Endodermal cell (in vitro differentiated cells): ENCODE measurements at regions not wholly inside any gene's neighbourhood (a gene's known extent, or its start where the extent isn't known, plus 50 kb on each side); places are given as distances from the start of the nearest gene placed in this dataset.

Experiments
- DNase-seq: peaks from one replicate; pipeline ENCODE4 v3.0.0-alpha.2; 2017
- H3K27ac ChIP-seq: 2 replicates; pipeline ENCODE4 v1.5.1; 2013; ENCODE audit warnings: mild to moderate bottlenecking, low read depth, low read length, moderate library complexity
- H3K27me3 ChIP-seq: 2 replicates; pipeline ENCODE4 v1.6.1; 2013; ENCODE audit warnings: mild to moderate bottlenecking, low read length, moderate library complexity; ENCODE audit not compliant: insufficient read depth, control insufficient read depth, poor library complexity, severe bottlenecking
- H3K36me3 ChIP-seq: 2 replicates; pipeline ENCODE4 v1.7.0; 2013; ENCODE audit warnings: mild to moderate bottlenecking, low read length, moderate library complexity; ENCODE audit not compliant: control insufficient read depth, insufficient read depth
- H3K4me1 ChIP-seq: one replicate; pipeline ENCODE4 v1.7.0; 2013; ENCODE audit warnings: low read length; ENCODE audit not compliant: control insufficient read depth, insufficient read depth
- H3K4me3 ChIP-seq: 2 replicates; pipeline ENCODE4 v1.5.1; 2013; ENCODE audit warnings: mild to moderate bottlenecking, low read length, moderate library complexity
- H3K9ac ChIP-seq: 2 replicates; pipeline ENCODE4 v1.6.1; 2013; ENCODE audit warnings: mild to moderate bottlenecking, low read length, moderate library complexity; ENCODE audit not compliant: poor library complexity, severe bottlenecking; ENCODE audit errors: extremely low read depth
- H3K9me3 ChIP-seq: 2 replicates; pipeline ENCODE4 v1.6.1; 2013; ENCODE audit warnings: mild to moderate bottlenecking, low read length, moderate library complexity; ENCODE audit not compliant: control insufficient read depth
- H3K27ac Mint-ChIP-seq: 2 replicates; pipeline ENCODE4 v1.8.0; 2020; ENCODE audit warnings: mixed read lengths
- H3K27me3 Mint-ChIP-seq: 2 replicates; pipeline ENCODE4 v1.8.0; 2021; ENCODE audit warnings: mild to moderate bottlenecking, mixed read lengths; ENCODE audit not compliant: insufficient read depth
- H3K36me3 Mint-ChIP-seq: 2 replicates; pipeline ENCODE4 v1.8.0; 2020; ENCODE audit warnings: low read depth, mixed read lengths
- H3K4me1 Mint-ChIP-seq: 2 replicates; pipeline ENCODE4 v1.8.0; 2020; ENCODE audit warnings: mixed read lengths
- H3K4me3 Mint-ChIP-seq: 2 replicates; pipeline ENCODE4 v1.8.0; 2020; ENCODE audit warnings: mild to moderate bottlenecking, moderate library complexity, mixed read lengths
- H3K9me3 Mint-ChIP-seq: 2 replicates; pipeline ENCODE4 v1.8.0; 2020; ENCODE audit warnings: mild to moderate bottlenecking, mixed read lengths
- WGBS, 2 experiments: methylation state at CpG; one replicate each; pipeline versions ENCODE4 v1.1.5 to v1.1.7; 2013; ENCODE audit warnings: missing lambda C conversion rate in 2 of 2, mixed read lengths in 1 of 2; ENCODE audit not compliant: insufficient coverage in 1 of 2, insufficient read length in 1 of 2; 5-methylcytosine and 5-hydroxymethylcytosine counted together
- TF ChIP-seq, protein P1 (sequence below): fragments of 200-600 bp; sonication (generic); conservative IDR thresholded peaks from 2 replicates; pipeline ENCODE4 v1.5.0; 2021; ENCODE audit warnings: antibody characterized with exemption, mild to moderate bottlenecking

DNA sequence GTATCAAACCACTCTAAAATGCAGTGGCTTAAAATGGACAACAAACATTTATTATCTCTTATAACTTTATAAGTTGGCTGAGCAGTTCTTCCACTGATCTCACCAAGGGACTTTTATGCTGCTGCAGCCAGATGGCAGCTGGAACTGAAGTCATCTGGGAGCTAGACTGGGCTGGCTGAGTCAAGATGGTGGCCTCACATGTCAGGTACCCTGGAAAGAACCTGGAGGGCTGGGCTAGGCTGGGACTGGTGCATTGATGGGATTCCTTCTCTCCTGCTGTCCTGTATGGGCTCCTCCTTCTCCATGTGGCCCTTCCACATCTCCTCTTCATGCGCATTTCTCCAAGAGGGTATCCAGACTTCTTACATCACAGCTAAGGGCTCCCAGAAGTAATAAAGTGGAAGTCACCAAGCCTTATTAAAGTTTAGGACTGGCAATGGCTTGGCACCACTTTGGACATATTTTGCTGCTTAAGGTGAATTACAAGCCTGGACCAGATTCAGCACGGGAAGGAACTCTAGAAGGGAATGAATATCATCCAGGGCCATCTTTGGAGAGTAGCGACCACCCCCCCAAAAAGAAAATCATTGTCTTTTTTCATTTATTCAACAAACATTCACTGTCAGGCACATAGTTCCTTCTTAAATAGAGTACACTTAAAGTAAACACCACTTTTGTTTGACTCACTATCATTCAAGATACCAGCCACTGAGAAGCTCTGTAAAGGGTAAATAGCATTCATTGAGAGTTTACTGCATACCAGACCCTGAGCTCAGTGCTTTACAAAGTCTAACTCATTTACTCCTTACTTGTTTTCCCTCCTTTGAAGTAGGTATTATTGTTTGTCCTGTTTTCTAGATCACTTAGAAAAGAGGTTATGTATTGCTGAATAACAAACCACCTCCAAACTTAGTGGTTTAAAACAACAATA is 138.0 kb downstream of the ZFP36L2 start:
- Histone ChIP-seq H3K27me3 (no peaks in the 10 kb centered on the region), H3K9me3 (peaks cover 21% of the 10 kb centered on the region), H3K27ac (no peak overlapping the region), H3K4me3 (peak overlapping the region; percentile 16), H3K9ac (no peak overlapping the region), H3K36me3 (no peaks in the 10 kb centered on the region), H3K4me1 (peaks cover 24% of the 10 kb centered on the region)
- TF ChIP-seq, protein P1, sequence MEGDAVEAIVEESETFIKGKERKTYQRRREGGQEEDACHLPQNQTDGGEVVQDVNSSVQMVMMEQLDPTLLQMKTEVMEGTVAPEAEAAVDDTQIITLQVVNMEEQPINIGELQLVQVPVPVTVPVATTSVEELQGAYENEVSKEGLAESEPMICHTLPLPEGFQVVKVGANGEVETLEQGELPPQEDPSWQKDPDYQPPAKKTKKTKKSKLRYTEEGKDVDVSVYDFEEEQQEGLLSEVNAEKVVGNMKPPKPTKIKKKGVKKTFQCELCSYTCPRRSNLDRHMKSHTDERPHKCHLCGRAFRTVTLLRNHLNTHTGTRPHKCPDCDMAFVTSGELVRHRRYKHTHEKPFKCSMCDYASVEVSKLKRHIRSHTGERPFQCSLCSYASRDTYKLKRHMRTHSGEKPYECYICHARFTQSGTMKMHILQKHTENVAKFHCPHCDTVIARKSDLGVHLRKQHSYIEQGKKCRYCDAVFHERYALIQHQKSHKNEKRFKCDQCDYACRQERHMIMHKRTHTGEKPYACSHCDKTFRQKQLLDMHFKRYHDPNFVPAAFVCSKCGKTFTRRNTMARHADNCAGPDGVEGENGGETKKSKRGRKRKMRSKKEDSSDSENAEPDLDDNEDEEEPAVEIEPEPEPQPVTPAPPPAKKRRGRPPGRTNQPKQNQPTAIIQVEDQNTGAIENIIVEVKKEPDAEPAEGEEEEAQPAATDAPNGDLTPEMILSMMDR: no peak
- 75 to 89% methylated on average over 1 to 3 of the region's 3 CpGs for WGBS, 2 experiments
- Mint-ChIP-seq H3K27ac (peak overlapping the region; percentile 88), H3K4me1 (peaks cover 44% of the 10 kb centered on the region), H3K36me3 (peaks cover 6% of the 10 kb centered on the region), H3K27me3 (no peaks in the 10 kb centered on the region), H3K4me3 (no peak overlapping the region), H3K9me3 (peaks cover 28% of the 10 kb centered on the region)
- DNase-seq: no peak

DNA sequence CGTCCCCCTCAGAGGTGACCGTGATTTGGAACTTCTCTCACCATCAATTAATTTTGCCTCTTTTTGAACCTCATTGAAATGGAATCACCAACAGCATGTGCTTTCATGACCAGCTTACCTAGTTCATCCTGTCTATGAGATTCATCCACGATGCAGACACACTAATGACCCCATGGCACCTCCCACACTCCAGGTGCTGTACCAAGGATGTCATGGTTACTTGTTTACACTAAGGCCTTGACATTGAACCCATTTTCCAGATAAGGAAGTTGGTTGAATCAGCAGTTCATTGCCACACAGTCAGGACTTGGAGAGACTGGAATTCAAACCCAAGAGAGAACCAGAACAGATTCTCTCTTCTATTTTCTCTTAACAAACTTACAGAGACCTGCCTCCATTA is 139.0 kb downstream of the ZFP36L2 start:
- Mint-ChIP-seq H3K9me3 (peaks cover 25% of the 10 kb centered on the region), H3K4me3 (no peak overlapping the region), H3K36me3 (peaks cover 6% of the 10 kb centered on the region), H3K27me3 (no peaks in the 10 kb centered on the region), H3K4me1 (peaks cover 48% of the 10 kb centered on the region), H3K27ac (no peak overlapping the region)
- no peaks in the 10 kb centered on the region for H3K36me3 ChIP-seq
- TF ChIP-seq, protein P1: no peak
- peaks cover 22% of the 10 kb centered on the region for H3K4me1 ChIP-seq
- no peak overlapping the region for H3K9ac ChIP-seq
- WGBS, 2 experiments: 89 to 100% methylated on average over 3 of the region's 3 CpGs
- no peak overlapping the region for H3K4me3 ChIP-seq
- DNase-seq: no peak
- H3K9me3 ChIP-seq: peaks cover 21% of the 10 kb centered on the region
- no peaks in the 10 kb centered on the region for H3K27me3 ChIP-seq
- H3K27ac ChIP-seq: no peak overlapping the region

DNA sequence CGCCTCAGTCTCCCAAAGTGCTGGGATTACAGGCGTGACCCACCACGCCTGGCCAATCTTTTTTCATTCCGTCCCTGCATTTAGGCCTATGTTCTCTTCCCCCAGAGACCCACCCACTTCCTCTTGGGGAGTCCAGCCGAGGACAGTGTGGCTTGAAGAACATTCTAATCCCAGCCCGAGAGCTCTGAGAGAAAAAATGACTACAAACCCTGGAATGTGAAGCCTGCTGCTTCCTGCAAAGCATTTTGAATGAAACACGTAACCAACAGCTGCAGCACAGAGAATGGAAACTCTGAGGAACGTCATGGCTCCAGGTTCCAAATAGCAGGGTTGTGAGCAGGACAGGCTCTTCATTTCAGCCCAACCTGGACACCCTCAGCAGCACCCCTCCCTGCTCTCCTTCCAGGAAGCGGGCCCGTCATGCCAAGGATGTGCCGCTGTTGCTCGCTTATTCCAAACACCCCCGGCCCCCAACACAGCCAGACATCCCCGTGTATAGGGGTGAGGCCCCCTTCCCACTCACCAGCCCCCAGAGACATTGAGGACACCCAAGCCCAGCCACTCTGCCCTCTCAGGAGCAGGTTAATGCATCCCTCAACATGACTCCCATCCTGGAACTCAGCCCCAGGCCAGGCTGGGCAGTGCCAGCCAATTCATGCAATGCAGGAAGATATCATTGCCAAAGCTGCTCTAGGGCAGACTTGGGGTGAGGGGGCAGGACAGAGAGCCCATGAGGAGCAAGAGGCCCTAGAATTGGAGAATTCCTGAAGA is 139.8 kb downstream of the ZFP36L2 start:
- peak overlapping the region; percentile 59 for H3K27ac ChIP-seq
- 69 to 83% methylated on average over 11 to 14 of the region's 14 CpGs for WGBS, 2 experiments
- DNase-seq: peak; percentile 69
- peaks cover 19% of the 10 kb centered on the region for H3K4me1 ChIP-seq
- Mint-ChIP-seq H3K27ac (peak overlapping the region; percentile 81), H3K4me1 (peaks cover 45% of the 10 kb centered on the region), H3K9me3 (peaks cover 20% of the 10 kb centered on the region), H3K4me3 (no peak overlapping the region), H3K36me3 (peaks cover 6% of the 10 kb centered on the region), H3K27me3 (no peaks in the 10 kb centered on the region)
- TF ChIP-seq, protein P1: no peak
- no peak overlapping the region for H3K4me3 ChIP-seq
- no peaks in the 10 kb centered on the region for H3K27me3 ChIP-seq
- no peaks in the 10 kb centered on the region for H3K36me3 ChIP-seq
- peaks cover 20% of the 10 kb centered on the region for H3K9me3 ChIP-seq
- H3K9ac ChIP-seq: no peak overlapping the region
